Stimulated activated CD8-positive, alpha-beta memory T cell treated with anti-CD3 and anti-CD28 coated beads, Interleukin-15, amount 100 ng/mL, for 48 hours (primary cell): ENCODE measurements at regions not wholly inside any gene's neighbourhood (a gene's known extent, or its start where the extent isn't known, plus 50 kb on each side); places are given as distances from the start of the nearest gene placed in this dataset.

Experiments used
- DNase-seq, 2 donors: peaks; one replicate each; pipeline ENCODE4 v3.0.0-alpha.2; 2020; ENCODE audit warnings: low read depth in 2 of 2

DNA sequence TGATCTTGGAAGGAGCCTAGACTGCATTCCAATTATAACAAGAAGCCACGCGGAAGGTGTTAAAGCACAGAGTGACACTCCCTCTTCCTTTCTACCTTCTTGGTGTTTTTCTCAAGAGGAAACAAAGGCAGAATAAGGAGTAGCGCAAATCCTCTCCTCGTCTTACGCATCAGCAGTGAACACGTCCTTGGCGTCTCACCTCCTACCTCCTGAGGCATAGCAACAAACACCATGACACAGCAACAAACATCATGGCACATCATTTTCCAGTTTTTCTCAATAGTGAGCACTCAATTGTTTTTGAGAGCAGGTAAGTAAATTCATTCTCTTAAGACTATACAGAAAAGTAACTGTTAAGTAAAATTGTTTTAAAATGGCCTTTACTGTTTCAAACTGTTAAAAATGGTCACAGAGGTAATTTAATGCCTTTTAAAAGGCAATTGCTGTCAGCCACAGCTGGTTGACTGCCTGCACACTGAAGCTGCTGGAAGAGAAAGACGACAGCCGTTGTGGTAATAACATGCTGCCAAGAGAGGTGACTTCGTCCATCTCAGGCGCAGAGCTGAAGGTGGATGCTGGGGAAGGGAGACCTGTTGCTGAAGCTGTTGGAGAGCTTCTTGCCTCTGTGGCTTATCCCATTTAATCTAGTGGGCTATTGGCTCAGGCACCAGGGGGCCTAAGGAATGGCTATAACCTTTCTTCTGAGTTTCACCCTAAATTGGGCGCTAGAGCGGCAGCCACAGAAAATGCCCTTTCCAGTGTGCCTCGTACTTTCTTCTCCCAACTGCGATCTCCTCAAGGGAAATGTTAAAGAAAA is 703.7 kb downstream of the UQCRFS1 start:
- no peak for DNase-seq

DNA sequence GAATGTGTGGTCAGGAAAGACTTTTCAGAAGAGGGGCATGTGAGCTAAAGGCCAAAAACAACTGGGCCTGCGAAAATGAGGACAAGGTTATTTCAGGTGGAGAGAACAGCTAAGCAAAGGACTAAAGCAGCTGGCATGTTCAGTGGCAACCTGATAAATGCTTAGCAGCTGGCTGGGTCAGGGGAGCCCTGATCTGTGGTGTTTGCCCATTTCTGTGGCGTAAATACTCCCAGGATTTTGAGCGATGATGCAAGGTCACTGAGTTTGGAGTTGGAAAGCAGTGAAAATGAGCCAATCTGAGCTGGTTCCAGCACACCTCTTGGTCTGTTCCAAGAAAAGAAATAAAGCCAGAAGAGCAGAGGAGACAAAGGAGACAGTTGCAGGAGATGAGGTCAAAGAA is 704.3 kb downstream of the UQCRFS1 start:
- DNase-seq = no peak

DNA sequence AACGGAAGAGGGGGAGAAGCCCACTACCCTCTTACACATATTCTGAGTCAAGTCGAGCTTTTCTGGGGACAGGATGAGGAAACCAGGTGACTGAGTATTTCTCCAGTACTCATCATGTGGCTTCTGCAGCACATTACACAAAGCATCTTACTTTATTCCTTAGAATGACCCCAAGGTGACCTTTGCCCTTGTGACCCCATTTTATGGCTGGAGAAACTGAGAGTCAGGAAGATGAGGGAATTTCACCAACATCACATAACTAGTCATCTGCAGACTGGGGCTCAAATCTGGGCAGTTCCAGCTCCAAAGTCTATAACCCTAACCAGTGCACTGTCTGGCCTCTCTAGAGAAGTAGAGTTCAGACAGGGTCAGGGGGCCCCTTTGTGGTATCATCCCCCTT is 707.0 kb downstream of the UQCRFS1 start:
- no peak for DNase-seq

DNA sequence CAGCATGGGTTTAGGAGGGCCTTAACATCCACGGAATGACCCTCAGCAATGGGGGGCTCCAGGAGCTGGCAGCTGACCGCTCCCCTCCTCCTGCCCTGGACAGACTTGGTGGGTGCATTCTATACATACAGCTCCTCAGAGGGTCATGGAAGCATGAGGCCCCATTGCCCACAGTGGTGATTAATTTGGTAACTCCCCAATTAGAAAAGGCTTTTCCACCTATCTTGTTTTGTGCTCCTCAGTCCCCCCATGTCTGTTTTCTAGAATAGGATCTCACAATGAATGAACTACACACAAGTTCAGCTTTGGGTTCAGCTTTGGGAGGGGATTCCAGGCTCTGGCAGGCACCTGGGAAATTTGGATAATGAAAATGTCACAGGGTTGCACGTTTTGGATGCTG is 707.8 kb downstream of the UQCRFS1 start:
- no peak for DNase-seq

DNA sequence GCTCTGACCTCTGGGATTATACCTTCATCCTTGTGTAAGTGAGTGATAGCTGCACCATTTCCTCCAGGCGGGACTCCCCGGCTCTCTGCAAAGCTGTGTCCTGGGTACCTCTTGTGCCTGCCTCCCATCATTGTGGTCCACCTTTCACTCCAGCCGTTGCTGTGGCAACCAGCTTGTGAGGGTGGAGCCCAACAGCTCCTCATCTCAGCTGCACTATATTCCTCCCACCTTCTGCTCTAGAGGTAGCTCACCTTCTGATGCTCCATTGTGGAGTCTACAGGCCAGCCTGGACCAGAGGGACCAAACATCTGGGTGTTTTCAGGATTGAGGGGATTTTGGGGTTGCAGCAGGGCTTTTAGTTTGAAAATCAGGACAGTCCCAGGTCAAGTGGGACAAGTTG is 708.2 kb downstream of the UQCRFS1 start:
- no peak for DNase-seq

DNA sequence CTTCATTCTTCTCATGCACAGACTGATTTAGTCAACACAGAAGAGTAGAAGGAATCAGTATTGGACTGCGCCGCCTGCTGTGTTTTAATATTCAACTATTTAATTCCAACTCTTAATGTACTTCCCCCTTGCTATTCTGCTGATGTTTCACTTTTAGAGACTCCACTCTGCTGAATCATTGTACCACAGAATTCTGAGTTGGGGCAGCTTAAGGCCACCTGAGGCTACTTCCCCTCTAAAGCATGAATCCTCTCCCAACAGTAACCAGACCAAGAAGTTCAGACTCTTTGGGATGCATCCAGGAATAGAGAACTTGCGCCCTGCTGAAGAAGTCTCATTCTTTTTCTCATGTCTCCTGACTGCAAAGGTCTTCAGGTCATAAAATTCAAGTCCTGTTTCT is 708.8 kb downstream of the UQCRFS1 start:
- DNase-seq = no peak

DNA sequence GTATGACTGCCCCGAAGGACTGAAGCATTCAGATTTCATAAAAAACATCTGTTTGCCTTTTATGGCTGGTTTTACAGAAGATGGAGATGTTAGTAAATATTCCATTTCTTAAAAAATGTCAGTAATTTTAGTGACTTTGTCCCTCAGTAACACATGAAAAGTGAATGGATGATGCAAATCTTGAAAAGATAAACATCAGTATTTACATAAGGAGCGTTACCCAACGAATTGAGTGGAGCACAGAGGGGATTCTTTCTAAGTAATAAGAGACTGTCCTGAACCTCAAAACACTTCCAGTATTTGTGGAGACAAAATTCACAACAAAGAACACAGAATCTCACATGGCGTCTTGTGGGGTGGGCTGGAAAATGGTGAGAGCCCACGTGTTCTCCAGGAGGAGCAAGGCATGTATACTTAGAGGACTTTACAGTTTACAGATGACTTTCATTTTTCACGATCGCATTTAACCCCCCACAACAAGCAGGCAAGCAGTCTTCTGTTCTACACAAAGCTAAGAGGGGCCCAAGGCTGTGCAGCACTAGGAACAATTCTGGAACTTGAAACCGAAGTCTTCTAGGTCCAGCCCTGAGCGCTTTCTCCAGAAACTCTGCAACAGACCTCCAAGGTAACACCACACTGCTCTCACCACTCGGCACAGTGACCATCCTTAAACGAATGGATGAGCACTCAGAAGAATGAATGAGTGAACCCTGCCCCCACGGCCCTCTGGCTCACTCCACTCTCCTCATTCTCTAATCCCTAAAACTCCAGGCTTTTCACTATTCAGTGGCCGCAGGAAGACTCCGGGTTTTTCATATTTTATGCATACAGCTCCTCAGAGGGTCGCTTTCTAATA is 709.8 kb downstream of the UQCRFS1 start:
- DNase-seq = no peak

DNA sequence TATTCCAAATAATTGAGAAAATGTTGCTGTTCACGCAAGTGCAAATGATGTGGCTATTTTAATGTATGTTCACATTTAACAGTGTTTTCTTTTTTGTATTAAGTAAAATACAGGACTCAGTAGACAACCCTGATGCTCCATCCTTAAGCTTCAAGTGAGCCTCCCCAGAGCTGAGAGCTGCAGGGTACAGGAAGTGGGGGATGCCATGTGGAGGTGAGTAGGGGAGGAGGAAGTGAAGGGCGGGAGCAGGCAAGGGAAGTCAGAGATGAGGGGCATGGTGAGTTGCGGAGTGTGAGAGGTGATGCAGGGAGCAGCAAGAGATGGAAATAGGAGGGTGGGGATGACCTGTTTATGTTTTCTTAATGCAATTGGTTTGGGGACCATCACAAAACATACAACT is 711.0 kb downstream of the UQCRFS1 start:
- no peak for DNase-seq

DNA sequence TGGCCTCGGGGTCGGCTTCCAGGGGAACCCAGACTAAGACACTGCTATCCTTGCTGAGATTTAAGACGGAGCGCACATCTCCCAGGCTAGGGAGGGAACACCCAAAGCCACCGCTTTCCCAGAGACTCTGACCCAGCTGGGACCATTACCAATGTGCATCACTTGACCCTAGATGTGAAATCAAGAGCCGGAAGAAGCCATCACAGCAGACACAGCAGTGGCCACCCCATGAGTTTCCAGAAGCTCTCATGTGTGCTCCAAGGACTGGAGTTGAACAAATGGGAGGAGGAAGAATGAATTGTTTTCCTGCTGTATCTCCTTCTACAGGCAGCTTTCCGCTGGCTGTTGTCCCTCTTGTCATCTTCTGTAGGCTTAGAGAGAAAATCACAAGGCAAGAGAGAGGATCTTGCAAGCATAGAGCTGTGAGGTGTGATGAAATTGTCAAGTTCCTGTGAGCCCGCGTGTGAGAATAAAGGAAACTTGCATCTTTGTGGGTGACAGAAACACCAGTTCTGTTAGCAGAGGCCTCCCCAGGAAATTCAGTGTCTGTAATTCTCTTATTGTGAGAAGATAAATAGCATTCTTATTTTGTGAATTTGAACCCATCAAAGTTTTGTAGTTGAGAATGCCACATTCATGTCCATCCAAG is 711.8 kb downstream of the UQCRFS1 start:
- no peak for DNase-seq

DNA sequence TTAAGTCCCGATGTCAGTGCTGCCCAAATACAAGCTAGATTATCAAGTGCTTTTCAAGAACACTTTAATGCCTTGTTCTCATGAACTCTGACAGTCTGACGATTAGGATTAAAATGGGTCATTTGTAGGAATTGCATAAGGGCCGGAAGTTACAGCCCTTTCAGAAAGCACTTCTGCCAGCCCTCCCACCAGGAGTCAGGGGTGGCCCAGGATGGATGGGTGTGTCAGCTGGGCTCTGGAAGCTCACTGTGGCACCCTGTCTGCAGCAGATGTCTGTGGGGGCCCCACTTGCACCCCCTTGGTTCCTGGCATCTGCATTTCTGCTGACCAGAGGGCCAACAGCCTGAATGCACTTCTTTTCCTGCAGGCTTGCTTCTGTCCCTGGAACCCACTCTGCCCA is 712.7 kb downstream of the UQCRFS1 start:
- DNase-seq = no peak

DNA sequence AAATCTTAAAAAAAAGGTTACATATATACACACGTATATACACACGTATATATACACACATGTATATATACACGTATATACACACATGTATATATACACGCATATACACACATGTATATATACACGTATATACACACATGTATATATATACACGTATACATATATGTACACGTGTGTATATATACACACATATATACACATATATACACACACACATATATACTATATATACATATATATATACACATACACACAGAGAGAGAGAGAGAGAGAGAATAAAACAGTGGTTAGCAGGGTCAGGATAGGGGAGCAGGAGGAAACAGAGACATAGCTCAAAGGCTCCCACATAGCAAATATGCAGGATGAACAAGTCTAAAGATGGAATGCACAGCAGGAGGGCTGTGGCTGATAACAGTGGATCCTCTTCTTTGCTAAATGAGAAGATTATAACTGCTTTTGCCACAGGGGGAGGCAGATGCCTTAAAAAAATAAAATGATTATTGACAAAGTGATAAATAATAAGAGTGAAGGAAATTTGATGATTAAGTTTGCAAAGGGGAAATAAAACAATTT is 714.5 kb downstream of the UQCRFS1 start:
- DNase-seq = no peak

DNA sequence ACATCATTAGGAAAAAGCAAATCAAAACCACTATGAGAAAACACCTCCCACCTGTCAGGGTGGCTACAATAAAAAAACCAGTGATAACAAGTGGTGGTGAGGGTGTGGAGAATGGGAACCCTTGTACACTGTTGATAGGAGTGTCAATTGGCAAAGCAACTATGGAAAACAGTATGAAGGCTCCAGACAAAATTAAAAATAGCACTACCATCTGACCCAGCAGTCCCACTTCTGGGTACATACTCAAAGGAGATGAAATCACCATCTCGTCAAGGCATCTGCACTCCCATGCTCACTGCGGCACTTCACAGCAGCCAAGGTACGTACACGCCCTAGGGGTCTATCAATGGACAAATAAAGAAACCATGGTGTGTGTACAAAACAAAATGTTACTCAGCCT is 715.1 kb downstream of the UQCRFS1 start:
- DNase-seq = no peak

DNA sequence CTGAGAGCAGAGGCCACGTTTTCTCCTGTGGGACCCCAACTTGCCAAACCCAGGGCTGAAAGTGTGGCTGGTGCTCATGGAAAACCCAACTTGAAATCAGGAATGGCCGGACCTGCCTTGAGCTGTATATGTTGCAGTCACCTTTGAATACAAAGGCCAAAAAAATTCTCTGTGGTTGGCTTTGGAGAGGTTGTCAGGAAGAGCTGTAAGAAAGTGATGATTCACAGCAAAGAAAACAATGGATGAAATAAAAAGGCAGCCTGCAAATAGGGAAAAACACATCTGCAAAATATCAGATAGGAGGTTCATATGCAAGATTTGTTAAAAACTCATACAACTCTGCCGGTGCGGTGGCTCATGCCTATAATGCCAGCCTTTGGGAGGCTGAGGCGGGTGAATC is 715.8 kb downstream of the UQCRFS1 start:
- DNase-seq = no peak

DNA sequence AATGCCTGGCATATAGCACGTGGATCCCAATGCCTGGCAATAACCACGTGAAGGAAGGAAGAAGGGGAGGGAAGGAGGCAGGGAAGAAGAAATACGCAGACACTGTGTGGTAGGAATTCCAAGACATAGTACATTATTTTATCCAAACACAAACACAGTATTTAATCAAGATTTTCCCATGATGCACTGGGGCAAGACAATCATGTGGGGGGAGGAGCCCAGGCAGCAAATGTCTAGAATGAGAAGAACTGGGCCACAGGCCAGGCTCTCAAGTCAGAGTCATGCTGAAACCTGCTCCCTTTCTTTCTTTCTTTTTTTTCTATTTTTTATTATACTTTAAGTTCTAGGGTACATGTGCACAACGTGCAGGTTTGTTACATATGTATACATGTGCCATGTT is 717.9 kb downstream of the UQCRFS1 start:
- DNase-seq = no peak

DNA sequence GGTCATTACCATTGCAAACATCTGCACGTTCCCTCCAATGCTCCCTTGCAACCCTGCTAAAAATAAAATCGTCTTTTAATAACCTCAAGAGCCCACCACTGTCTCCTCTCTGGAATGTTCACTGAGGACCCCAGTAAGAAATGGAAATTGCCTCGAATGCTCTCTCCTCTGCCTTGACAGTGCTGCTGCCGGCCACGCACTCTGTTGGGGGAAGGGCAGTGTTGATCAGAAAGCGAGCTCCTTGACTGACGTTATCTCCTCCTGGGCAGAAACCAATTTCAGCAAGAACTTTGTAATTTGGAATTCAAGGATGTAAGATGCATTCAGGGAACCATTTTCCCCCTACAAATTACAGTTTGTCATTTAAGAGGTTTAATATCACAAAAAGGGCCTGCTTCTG is 718.5 kb downstream of the UQCRFS1 start:
- DNase-seq = no peak

DNA sequence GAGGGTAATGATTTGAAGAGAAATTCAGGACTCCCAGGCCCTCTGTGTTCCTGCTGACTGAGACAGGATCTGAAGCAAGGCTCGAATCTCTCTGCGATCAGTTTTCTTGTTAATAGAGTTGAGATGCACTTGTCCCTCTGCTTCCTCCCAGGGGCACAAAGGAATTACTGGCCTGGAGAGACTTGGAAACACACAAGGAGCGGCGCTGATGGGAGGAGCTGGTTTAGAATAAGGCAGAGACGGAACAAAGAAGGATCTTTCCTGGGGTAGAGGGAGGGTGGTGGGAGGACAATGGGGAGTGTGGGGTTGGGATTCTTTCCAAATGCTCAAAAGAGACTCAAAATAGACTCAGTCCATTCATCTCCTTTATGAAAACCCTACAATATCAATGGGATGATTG is 719.1 kb downstream of the UQCRFS1 start:
- DNase-seq = no peak

DNA sequence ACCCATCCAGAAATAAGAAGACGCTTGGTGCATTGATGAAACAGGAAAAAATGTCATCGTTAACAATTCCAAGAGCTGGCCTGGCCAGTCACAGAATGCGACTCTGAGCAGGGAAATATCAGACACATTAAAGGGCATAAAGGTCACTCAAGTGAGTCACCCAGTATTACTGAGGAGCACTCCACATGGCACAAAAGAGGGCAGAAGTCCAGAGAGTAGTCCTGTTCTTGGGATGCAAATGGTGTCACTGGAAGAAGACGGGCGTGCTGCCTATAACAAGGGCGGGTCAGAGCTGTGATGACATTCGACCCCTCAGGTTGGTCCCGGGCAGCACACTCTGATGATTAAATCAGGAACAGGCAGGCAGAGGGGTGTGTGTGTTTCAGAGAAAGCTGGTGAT is 720.3 kb downstream of the UQCRFS1 start:
- no peak for DNase-seq

DNA sequence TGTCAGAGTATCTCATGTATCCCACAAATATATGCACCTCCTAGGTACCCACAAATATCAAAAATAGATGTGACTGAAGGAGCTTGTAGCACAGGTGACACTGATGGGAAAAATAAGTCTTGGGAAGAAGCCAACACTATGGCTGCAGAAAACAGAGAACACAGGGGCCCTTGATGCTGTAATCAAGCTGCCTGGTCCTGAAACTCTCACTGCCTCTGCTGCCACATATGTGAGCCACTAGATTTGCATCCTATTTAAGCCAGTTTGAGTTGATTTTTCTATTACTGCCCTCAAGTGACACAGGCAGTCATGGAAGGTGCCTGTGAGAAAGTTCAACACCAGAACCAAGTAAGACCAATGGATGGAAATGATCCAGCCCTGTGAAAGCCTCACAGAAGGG is 720.8 kb downstream of the UQCRFS1 start:
- no peak for DNase-seq

DNA sequence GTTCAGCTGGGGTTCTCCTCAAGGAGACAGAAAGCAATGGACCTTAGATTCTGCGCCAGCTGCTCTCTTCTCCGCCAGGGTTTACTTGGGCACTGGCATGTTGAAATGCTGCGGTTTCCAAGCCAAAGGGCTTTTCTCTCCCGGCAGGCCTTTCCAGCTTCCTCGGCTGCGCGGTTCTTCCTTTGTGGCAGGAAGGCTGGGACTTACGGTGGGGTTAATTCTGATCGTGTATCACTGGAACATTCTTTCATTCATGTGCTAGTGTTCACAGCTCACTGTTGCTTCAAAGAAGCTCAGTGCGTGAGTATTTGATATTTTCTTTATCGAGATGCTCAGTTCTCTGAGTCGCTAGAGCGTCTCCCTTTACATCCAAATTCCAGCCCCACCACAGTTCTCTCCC is 723.2 kb downstream of the UQCRFS1 start:
- DNase-seq = no peak

DNA sequence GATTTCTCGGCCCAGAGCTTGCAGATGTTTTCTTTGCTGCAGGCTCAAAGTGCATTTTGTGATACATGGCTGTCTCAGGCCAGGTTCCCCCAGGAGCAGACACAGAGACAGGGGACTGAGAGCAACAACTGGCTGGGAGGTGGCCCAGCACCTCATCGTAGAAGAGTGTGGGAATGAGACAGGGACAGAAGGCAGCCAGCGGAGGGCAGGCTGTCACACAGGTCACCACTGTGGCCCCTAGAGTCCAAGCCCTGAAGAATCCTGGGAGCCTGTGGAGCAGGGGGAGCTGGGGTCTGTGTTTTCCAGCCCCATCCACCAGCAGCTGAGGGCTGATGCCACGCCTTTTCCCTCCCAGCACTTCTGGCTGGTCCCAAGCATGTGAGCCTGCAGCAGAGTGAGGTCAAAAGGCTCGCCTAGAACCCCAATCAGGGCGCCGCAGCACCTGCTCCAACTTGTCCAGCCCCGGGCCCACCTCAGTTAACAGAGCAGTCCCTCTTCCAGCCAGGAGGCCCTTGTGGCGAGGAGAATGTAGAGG is 723.8 kb downstream of the UQCRFS1 start:
- no peak for DNase-seq

DNA sequence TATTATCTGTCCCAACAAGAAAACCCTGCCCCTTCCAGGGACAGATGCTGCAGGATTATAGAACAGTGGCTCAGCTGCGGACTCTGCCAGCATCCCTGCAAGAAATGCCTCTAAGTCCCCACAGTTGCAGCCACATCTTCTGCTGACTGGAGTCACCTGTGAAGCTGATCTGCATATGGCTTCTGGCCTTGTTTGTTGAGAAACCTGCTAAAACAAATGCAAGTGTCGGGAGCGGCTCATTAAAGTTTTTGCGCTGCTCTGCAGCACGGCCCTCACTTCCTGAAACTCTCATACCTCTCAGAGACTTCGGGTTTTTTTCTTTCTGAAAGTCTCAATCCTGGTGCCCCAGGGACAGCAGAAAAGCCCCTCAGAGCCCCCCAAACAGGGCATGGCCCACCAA is 725.0 kb downstream of the UQCRFS1 start:
- DNase-seq = no peak

DNA sequence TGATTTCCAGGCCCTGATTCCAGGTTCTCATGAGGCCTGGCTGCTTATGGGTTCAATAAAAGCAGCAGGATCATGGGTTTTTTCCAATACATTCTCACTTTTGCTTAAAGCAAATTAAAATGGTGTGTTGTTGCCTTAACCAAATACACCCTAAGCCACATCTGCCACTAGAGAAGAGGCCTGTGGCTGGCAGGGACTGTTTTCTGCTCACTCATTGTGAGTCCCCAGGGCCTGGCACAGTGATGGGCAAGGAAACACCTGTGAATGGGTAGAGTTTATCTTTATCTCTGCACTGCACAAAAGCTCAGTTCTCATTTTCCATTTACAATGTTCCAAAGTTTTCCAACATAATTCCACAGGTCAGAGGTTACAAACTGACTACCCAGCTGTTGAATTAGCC is 726.0 kb downstream of the UQCRFS1 start:
- DNase-seq = no peak
